A172 (cell line): ENCODE measurements at regions not wholly inside any gene's neighbourhood (a gene's known extent, or its start where the extent isn't known, plus 50 kb on each side); places are given as distances from the start of the nearest gene placed in this dataset.
A peak's percentile ranks its signal among the peaks of the same experiment; 100 is the strongest.

ENCODE experiments used
- DNase-seq: peaks from one replicate; pipeline ENCODE4 v3.0.0-alpha.2; 2015; ENCODE audit warnings: low spot score

GRCh38 chr2:15084826-15085489, 452.4 kb downstream of the LRATD1 start:
- DNase-seq, result no peak

DNA sequence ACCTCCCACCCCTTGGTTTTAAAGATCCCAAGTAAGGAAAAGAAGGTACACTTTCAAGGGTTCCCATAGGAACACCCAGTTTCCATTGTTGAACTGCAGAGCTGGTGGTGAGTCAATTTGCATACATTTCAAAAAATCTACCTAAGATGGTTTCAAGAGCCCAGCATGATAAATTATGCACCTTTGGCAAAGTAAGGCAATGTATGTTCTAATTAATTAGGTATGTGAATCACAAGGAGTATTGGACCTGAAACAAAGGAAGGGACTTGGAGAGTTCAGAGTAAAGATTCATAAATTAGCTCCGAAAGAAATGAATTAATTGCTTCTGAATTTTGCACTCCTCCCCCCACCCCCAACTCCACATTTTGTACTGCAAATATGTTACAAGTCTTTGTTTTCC, 459.7 kb downstream of the LRATD1 start:
- no peak for DNase-seq

- no peak for DNase-seq
Measured at GRCh38 chr2:15092691-15093090, 460.2 kb downstream of the LRATD1 start.

GRCh38 chr2:15094161-15094560, 461.6 kb downstream of the LRATD1 start:
- no peak for DNase-seq

GRCh38 chr2:15096873-15097272, 464.3 kb downstream of the NBAS start:
- DNase-seq, result no peak

GRCh38 chr2:15107137-15107536, 454.0 kb downstream of the NBAS start:
- no peak for DNase-seq

DNA sequence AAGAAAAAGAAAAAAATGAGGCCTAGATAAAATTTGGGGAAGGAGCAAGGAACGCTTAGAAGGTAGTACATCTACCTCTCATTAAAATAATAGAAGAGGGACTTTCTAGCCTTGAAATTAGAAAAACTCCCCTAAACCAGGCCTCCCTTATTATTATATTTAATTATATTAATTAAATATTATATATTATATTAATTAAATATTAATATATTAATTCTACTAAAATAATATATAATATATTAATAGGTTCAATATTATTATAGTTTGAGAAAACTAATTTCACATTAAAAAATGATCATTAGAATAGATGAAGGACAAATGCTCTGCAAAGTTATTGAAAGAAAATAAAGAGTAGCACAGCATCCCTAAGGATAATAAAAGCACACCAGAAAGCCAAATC, 449.4 kb downstream of the NBAS start:
- no peak for DNase-seq

- peak; percentile 12 for DNase-seq
Measured at GRCh38 chr2:15112216-15112615, 448.9 kb downstream of the NBAS start.

DNA sequence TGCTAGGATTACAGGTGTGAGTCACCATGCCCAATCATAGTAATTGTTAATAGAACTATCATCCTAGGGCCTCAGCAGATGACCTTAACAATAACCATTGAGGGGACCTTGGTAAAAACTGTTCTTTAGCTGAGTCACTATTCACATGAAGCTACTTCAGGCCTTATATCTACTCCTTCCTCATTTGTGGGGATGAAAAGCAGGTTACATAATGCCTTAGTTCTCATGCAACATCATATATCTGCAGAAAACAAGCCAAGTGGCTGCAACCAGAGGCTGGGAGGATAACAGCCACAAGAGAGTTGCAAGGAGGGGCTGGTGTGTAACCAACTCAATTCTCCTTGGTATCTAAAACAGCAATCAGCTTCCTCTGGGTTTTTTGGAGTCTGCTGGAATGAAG, 445.4 kb downstream of the NBAS start:
- DNase-seq, result no peak

DNA sequence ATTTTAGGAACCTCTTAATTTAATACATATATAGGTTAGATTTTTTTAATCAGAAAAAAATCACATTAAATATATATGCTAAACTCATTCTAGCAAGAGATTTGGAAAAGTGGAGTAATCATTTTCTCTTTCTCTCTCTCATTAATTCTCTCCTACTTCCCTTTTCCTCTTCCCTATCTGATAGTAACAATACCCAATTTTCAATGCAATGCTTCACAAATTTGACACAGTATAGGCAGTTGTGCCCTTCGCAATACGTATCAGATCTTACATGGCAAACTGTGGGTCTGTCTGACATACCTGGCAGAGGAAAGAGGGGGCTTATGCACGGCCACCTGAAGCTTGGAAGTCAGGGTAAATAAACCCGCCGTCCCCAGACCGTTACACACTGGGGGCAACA, 444.3 kb downstream of the NBAS start:
- no peak for DNase-seq
